Breast epithelium (tissue), 4 donors: ENCODE measurements at regions not wholly inside any gene's neighbourhood (a gene's known extent, or its start where the extent isn't known, plus 50 kb on each side); places are given as distances from the start of the nearest gene placed in this dataset.
"Not testable (repeated sequence)": the region's sequence is repeated elsewhere in the genome, so short reads cannot be mapped to it uniquely, and the experiment has no call there.

Source experiments
- DNase-seq, 2 donors: peaks; one replicate each; pipeline ENCODE4 v3.0.0-alpha.2; 2019; ENCODE audit warnings: low spot score in 2 of 2
- H3K27ac ChIP-seq, 2 donors: fragments of 200-600 bp; sonication (generic) in 1 of 2; one replicate each; pipeline ENCODE4 v1.5.1; 2016 to 2019; ENCODE audit warnings: mild to moderate bottlenecking in 1 of 2
- H3K27me3 ChIP-seq, 2 donors: fragments of 200-600 bp; sonication (generic) in 1 of 2; one replicate each; pipeline versions ENCODE4 v1.5.1 to v1.6.0; 2017 to 2019; ENCODE audit warnings: control low read depth in 1 of 2, mild to moderate bottlenecking in 1 of 2
- H3K36me3 ChIP-seq: fragments of 200-600 bp; one replicate; pipeline ENCODE4 v1.5.1; 2019
- H3K4me1 ChIP-seq, 2 donors: fragments of 200-600 bp; sonication (generic); one replicate each; pipeline ENCODE4 v1.5.1; 2016 to 2019; ENCODE audit warnings: control low read depth in 1 of 2
- H3K4me3 ChIP-seq, 3 donors: fragments of 200-600 bp; sonication (generic); 1 replicate in 2 of 3; 2 replicates in 1 of 3; pipeline ENCODE4 v1.5.1; 2016 to 2019; ENCODE audit warnings: mild to moderate bottlenecking in 3 of 3, moderate library complexity in 2 of 3
- H3K9me3 ChIP-seq, 2 donors: fragments of 200-600 bp; sonication (generic) in 1 of 2; one replicate each; pipeline ENCODE4 v1.5.1; 2016 to 2019; ENCODE audit warnings: control low read depth in 1 of 2
- POLR2A ChIP-seq: fragments of 450-650 bp; IDR thresholded peaks from one replicate; pipeline ENCODE4 v1.6.1; 2016; ENCODE audit warnings: antibody characterized with exemption, mild to moderate bottlenecking, moderate library complexity
- POLR2AphosphoS5 ChIP-seq, 3 donors: sonication (generic); formaldehyde crosslinking; IDR thresholded peaks; one replicate each; pipeline ENCODE4 v1.6.1; 2017; ENCODE audit warnings: antibody characterized with exemption in 3 of 3
- intact Hi-C: fragments of 100-400 bp; cut with DNase I; formaldehyde crosslinking; loops from one replicate; pipeline ENCODE4 v1.15.1; 2023; ENCODE audit warnings: low total_unique reads
- TF ChIP-seq, protein P1 (sequence below), 3 donors: fragments of 450-650 bp; IDR thresholded peaks; one replicate each; pipeline ENCODE4 v1.5.1; 2016 to 2017; ENCODE audit warnings: antibody characterized with exemption in 3 of 3, mild to moderate bottlenecking in 3 of 3, moderate library complexity in 3 of 3

- TF ChIP-seq POLR2A (no peak), POLR2AphosphoS5 (IDR thresholded peaks at IDR 0.05) (no peak)
- TF ChIP-seq, protein P1, sequence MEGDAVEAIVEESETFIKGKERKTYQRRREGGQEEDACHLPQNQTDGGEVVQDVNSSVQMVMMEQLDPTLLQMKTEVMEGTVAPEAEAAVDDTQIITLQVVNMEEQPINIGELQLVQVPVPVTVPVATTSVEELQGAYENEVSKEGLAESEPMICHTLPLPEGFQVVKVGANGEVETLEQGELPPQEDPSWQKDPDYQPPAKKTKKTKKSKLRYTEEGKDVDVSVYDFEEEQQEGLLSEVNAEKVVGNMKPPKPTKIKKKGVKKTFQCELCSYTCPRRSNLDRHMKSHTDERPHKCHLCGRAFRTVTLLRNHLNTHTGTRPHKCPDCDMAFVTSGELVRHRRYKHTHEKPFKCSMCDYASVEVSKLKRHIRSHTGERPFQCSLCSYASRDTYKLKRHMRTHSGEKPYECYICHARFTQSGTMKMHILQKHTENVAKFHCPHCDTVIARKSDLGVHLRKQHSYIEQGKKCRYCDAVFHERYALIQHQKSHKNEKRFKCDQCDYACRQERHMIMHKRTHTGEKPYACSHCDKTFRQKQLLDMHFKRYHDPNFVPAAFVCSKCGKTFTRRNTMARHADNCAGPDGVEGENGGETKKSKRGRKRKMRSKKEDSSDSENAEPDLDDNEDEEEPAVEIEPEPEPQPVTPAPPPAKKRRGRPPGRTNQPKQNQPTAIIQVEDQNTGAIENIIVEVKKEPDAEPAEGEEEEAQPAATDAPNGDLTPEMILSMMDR (IDR thresholded peaks at IDR 0.05) = no peak
- Histone ChIP-seq H3K4me3 (no peak overlapping the region), H3K27ac (no peak overlapping the region), H3K27me3 (no peaks in the 10 kb centered on the region), H3K9me3 (no peaks in the 10 kb centered on the region), H3K36me3 (no peaks in the 10 kb centered on the region), H3K4me1 (no peaks in the 10 kb centered on the region)
- DNase-seq = no peak
- intact Hi-C loops = no loop called here
Observed at GRCh38 chr2:228367356-228367755, 185.9 kb upstream of the SPHKAP start.

DNA sequence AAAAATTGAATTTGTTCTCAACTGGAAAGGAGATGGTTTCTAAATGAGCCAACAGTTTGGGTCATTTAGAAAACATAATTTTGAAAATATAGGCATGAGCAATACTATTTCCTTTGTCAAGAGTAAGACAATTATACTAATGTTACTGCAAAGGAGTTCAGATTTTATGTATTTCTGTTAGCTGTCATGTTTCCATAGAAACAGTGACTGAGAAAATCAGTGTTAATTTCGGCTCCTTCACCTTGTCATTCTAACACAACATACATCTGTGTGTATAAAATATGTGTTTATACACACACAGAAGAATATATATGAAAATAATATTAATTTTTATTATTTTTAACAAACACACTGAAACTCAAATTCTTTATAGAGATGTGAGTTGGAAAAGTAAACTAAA, 178.0 kb upstream of the SPHKAP start:
- no peaks in the 10 kb centered on the region for H3K9me3 ChIP-seq
- no peaks in the 10 kb centered on the region for H3K4me1 ChIP-seq
- no peak for TF ChIP-seq POLR2AphosphoS5 (IDR thresholded peaks at IDR 0.05)
- no peak overlapping the region for H3K4me3 ChIP-seq
- no peaks in the 10 kb centered on the region for H3K27me3 ChIP-seq
- no peak for DNase-seq
- intact Hi-C loops = no loop called here
- H3K27ac ChIP-seq = no peak overlapping the region
- no peaks in the 10 kb centered on the region for H3K36me3 ChIP-seq

DNA sequence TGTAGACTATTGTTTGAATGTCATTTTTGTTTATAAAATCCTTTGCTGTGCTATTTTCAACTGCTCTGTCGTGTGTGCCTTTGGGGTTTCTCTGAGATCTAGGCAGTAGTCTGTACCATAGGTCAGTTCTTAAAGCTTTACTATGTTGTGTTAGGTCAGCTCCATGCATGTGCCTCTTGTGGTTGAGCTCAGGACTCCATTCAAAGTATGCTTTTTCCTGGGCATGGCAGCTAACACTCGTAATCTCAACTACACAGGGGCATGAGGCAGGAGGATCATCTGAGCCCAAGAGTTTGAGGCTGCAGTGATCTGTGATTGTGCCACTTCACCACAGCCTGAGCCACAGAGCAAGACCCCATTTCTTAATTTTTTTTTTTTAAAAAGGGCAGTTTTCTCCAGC, 174.4 kb upstream of the SPHKAP start:
- H3K27me3 ChIP-seq = no peaks in the 10 kb centered on the region
- H3K27ac ChIP-seq = no peak overlapping the region
- no peak overlapping the region for H3K4me3 ChIP-seq
- no peaks in the 10 kb centered on the region for H3K9me3 ChIP-seq
- DNase-seq = no peak
- intact Hi-C loops = no loop called here
- TF ChIP-seq POLR2AphosphoS5 (IDR thresholded peaks at IDR 0.05) = no peak
- no peak for TF ChIP-seq POLR2A
- TF ChIP-seq, protein P1 (IDR thresholded peaks at IDR 0.05) = no peak
- H3K36me3 ChIP-seq = no peaks in the 10 kb centered on the region
- H3K4me1 ChIP-seq = no peaks in the 10 kb centered on the region

- H3K27ac ChIP-seq, H3K36me3 ChIP-seq, H3K9me3 ChIP-seq, DNase-seq, H3K27me3 ChIP-seq, H3K4me3 ChIP-seq, intact Hi-C loops, H3K4me1 ChIP-seq: not testable (repeated sequence)
Observed at GRCh38 chr2:228352980-228353379, 171.5 kb upstream of the SPHKAP start.

GRCh38 chr2:228352048-228352447, 170.6 kb upstream of the SPHKAP start:
- H3K9me3 ChIP-seq = no peaks in the 10 kb centered on the region
- H3K4me3 ChIP-seq = no peak overlapping the region
- H3K4me1 ChIP-seq = no peaks in the 10 kb centered on the region
- TF ChIP-seq, protein P1 (IDR thresholded peaks at IDR 0.05) = no peak
- TF ChIP-seq POLR2AphosphoS5 (IDR thresholded peaks at IDR 0.05) (no peak), POLR2A (no peak)
- H3K27me3 ChIP-seq = no peaks in the 10 kb centered on the region
- H3K36me3 ChIP-seq = no peaks in the 10 kb centered on the region
- no peak overlapping the region for H3K27ac ChIP-seq
- intact Hi-C loops = no loop called here
- DNase-seq = no peak

- H3K36me3 ChIP-seq = no peaks in the 10 kb centered on the region
- DNase-seq = no peak
- no peaks in the 10 kb centered on the region for H3K9me3 ChIP-seq
- H3K4me3 ChIP-seq = no peak overlapping the region
- H3K27me3 ChIP-seq = no peaks in the 10 kb centered on the region
- no peaks in the 10 kb centered on the region for H3K4me1 ChIP-seq
- intact Hi-C loops = no loop called here
- H3K27ac ChIP-seq = no peak overlapping the region
- TF ChIP-seq POLR2AphosphoS5 (IDR thresholded peaks at IDR 0.05) (no peak), POLR2A (no peak)
- TF ChIP-seq, protein P1 (IDR thresholded peaks at IDR 0.05) = no peak
Observed at GRCh38 chr2:228348516-228349064, 167.1 kb upstream of the SPHKAP start.
